CD4-positive, alpha-beta T cell treated with Interleukin-2 at 100 ng/mL for 4 hours (primary cell): ENCODE measurements at regions not wholly inside any gene's neighbourhood (a gene's known extent, or its start where the extent isn't known, plus 50 kb on each side); places are given as distances from the start of the nearest gene placed in this dataset.
"Not testable (repeated sequence)": the region's sequence is repeated elsewhere in the genome, so short reads cannot be mapped to it uniquely, and the experiment has no call there.

Experiments
- DNase-seq: peaks from one replicate; pipeline ENCODE4 v3.0.0-alpha.2; 2020; ENCODE audit warnings: low spot score

- DNase-seq = no peak
Measured at GRCh38 chr5:34555699-34556508, 100.2 kb upstream of the RAI14 start.

GRCh38 chr5:34556509-34556782, 99.7 kb upstream of the RAI14 start:
- no peak for DNase-seq

GRCh38 chr5:34561581-34561980, 94.5 kb upstream of the RAI14 start:
- DNase-seq = not testable (repeated sequence)

- DNase-seq = no peak
Measured at GRCh38 chr5:34562791-34563190, 93.3 kb upstream of the RAI14 start.

- DNase-seq = no peak
Measured at GRCh38 chr5:34563269-34563668, 92.9 kb upstream of the RAI14 start.

- no peak for DNase-seq
Measured at GRCh38 chr5:34563931-34564709, 92.0 kb upstream of the RAI14 start.

- DNase-seq = no peak
Measured at GRCh38 chr5:34564710-34565235, 91.4 kb upstream of the RAI14 start.

- DNase-seq = no peak
Measured at GRCh38 chr5:34570143-34570542, 86.0 kb upstream of the RAI14 start.

GRCh38 chr5:34570721-34571676, 85.1 kb upstream of the RAI14 start:
- no peak for DNase-seq

- no peak for DNase-seq
Measured at GRCh38 chr5:34571677-34572041, 84.5 kb upstream of the RAI14 start.

- no peak for DNase-seq
Measured at GRCh38 chr5:34574936-34575467, 81.1 kb upstream of the RAI14 start.

- DNase-seq = no peak
Measured at GRCh38 chr5:34576891-34577666, 79.0 kb upstream of the RAI14 start.

- DNase-seq = no peak
Measured at GRCh38 chr5:34578962-34579361, 77.2 kb upstream of the RAI14 start.

GRCh38 chr5:34580983-34581382, 75.1 kb upstream of the RAI14 start:
- no peak for DNase-seq

- DNase-seq = no peak
Measured at GRCh38 chr5:34582371-34582770, 73.8 kb upstream of the RAI14 start.

- no peak for DNase-seq
Measured at GRCh38 chr5:34583167-34583566, 73.0 kb upstream of the RAI14 start.

- no peak for DNase-seq
Measured at GRCh38 chr5:34584165-34584564, 72.0 kb upstream of the RAI14 start.

GRCh38 chr5:34585601-34586104, 70.5 kb upstream of the RAI14 start:
- DNase-seq = no peak

- DNase-seq = no peak
Measured at GRCh38 chr5:34586117-34586885, 69.8 kb upstream of the RAI14 start.
